CD4-positive, alpha-beta T cell (primary cell): ENCODE measurements at regions not wholly inside any gene's neighbourhood (a gene's known extent, or its start where the extent isn't known, plus 50 kb on each side); places are given as distances from the start of the nearest gene placed in this dataset.

ENCODE experiments used
- ATAC-seq: fragments of 200-7000 bp; cut with Tn5 transposase; one replicate; pipeline ENCODE4 v1.10.0; 2022; ENCODE audit warnings: mild to moderate bottlenecking; ENCODE audit not compliant: poor library complexity
- CTCF ChIA-PET: fragments of 350-600 bp; sonication (Branson Sonifier 250); formaldehyde crosslinking; loops from one replicate; lab custom pipeline; 2021; ENCODE audit warnings: antibody characterized with exemption, inconsistent platforms; lab: Charles Lee
- POLR2A ChIA-PET: fragments of 350-600 bp; sonication (Branson Sonifier 250); formaldehyde crosslinking; loops from one replicate; lab custom pipeline; 2021; ENCODE audit warnings: antibody characterized with exemption, inconsistent platforms; lab: Charles Lee
- DNase-seq, 14 experiments: peaks; one replicate each; pipeline ENCODE4 v3.0.0-alpha.2; 2013 to 2020; ENCODE audit warnings: mixed read lengths in 2 of 14
- H3K27ac ChIP-seq, 2 donors: one replicate each; pipeline versions ENCODE4 v1.5.1 to v1.7.0; 2013; ENCODE audit warnings: low read length in 2 of 2, low read depth in 1 of 2, mild to moderate bottlenecking in 1 of 2
- H3K27me3 ChIP-seq, 2 experiments: 1 replicate in 1 of 2; 2 replicates in 1 of 2; pipeline versions ENCODE4 v1.6.1 to v1.7.0; 2013; ENCODE audit warnings: low read length in 2 of 2, control low read depth in 1 of 2, mild to moderate bottlenecking in 1 of 2, moderate library complexity in 1 of 2; ENCODE audit not compliant: insufficient read depth in 2 of 2, control insufficient read depth in 1 of 2
- H3K36me3 ChIP-seq: one replicate; pipeline ENCODE4 v1.6.1; 2013; ENCODE audit warnings: low read length, control low read depth; ENCODE audit not compliant: insufficient read depth
- H3K4me1 ChIP-seq: one replicate; pipeline ENCODE4 v1.6.1; 2013; ENCODE audit warnings: low read length, control low read depth; ENCODE audit not compliant: insufficient read depth
- H3K4me3 ChIP-seq: one replicate; pipeline ENCODE4 v1.5.1; 2013; ENCODE audit warnings: mild to moderate bottlenecking, low read length, moderate library complexity
- H3K9me3 ChIP-seq, 2 experiments: 1 replicate in 1 of 2; 2 replicates in 1 of 2; pipeline versions ENCODE4 v1.6.1 to v1.7.0; 2013; ENCODE audit warnings: low read length in 2 of 2, mild to moderate bottlenecking in 2 of 2, control low read depth in 1 of 2, moderate library complexity in 1 of 2; ENCODE audit not compliant: control insufficient read depth in 1 of 2, insufficient read depth in 1 of 2
- H3K27ac Mint-ChIP-seq: one replicate; pipeline ENCODE4 v1.8.0; 2020; ENCODE audit warnings: mixed read lengths
- H3K27me3 Mint-ChIP-seq: one replicate; pipeline ENCODE4 v1.8.0; 2021; ENCODE audit warnings: mixed read lengths
- H3K36me3 Mint-ChIP-seq: one replicate; pipeline ENCODE4 v1.8.0; 2021; ENCODE audit warnings: low read depth, mixed read lengths
- H3K4me1 Mint-ChIP-seq: one replicate; pipeline ENCODE4 v1.8.0; 2021; ENCODE audit warnings: low read depth, mixed read lengths
- H3K4me3 Mint-ChIP-seq: one replicate; pipeline ENCODE4 v1.8.0; 2020; ENCODE audit warnings: mild to moderate bottlenecking, mixed read lengths
- H3K9me3 Mint-ChIP-seq: one replicate; pipeline ENCODE4 v1.8.0; 2020; ENCODE audit warnings: mixed read lengths
- CTCF ChIP-seq: fragments of 200-600 bp; IDR thresholded peaks from one replicate; pipeline ENCODE4 v1.8.0; 2022; ENCODE audit warnings: antibody characterized with exemption, mild to moderate bottlenecking
- intact Hi-C, 2 experiments: fragments of 100-400 bp; cut with DNase I in 1 of 2; cut with micrococcal nuclease in 1 of 2; formaldehyde crosslinking; loops; one replicate each; pipeline versions ENCODE4 v1.15.1 to v1.9.0; 2023 to 2025; cut with DNase I, micrococcal nuclease

GRCh38 chr20:50292079-50292590 is 101.5 kb downstream of the CEBPB start:
- intact Hi-C loops, result no loop called here

GRCh38 chr20:50292591-50293283 is 102.1 kb downstream of the CEBPB start:
- DNase-seq, result peak in 2 of 14 experiments; percentile 49 to 59
- Histone ChIP-seq H3K4me3 (no peak overlapping the region), H3K9me3 (no peaks in the 10 kb centered on the region), H3K27me3 (no peaks in the 10 kb centered on the region), H3K27ac (no peak overlapping the region), H3K4me1 (peaks cover 7% of the 10 kb centered on the region), H3K36me3 (no peaks in the 10 kb centered on the region)
- Mint-ChIP-seq H3K9me3 (no peaks in the 10 kb centered on the region), H3K4me1 (peaks cover 3% of the 10 kb centered on the region), H3K36me3 (no peaks in the 10 kb centered on the region), H3K4me3 (no peak overlapping the region), H3K27me3 (peaks cover 5% of the 10 kb centered on the region), H3K27ac (no peak overlapping the region)
- intact Hi-C loops, result no loop called here
- POLR2A ChIA-PET, result no interaction called here
- CTCF ChIA-PET, result no interaction called here
- no peak for ATAC-seq
- TF ChIP-seq CTCF, result no peak

More at GRCh38 chr20:50292079-50292590, 101.5 kb downstream of the CEBPB start:
- TF ChIP-seq CTCF, result no peak
- no peaks in the 10 kb centered on the region for H3K9me3 ChIP-seq
- Mint-ChIP-seq H3K36me3 (no peaks in the 10 kb centered on the region), H3K4me3 (no peak overlapping the region), H3K27ac (no peak overlapping the region), H3K4me1 (no peaks in the 10 kb centered on the region), H3K9me3 (no peaks in the 10 kb centered on the region), H3K27me3 (peaks cover 5% of the 10 kb centered on the region)
- DNase-seq (no peak), ATAC-seq (no peak)
- no peak overlapping the region for H3K27ac ChIP-seq
- CTCF ChIA-PET, result no interaction called here
- peaks cover 1% of the 10 kb centered on the region for H3K4me1 ChIP-seq
- POLR2A ChIA-PET, result no interaction called here
- H3K4me3 ChIP-seq, result no peak overlapping the region
- H3K27me3 ChIP-seq, result no peaks in the 10 kb centered on the region
- H3K36me3 ChIP-seq, result no peaks in the 10 kb centered on the region

GRCh38 chr20:50293284-50294139 is 102.9 kb downstream of the CEBPB start:
- no peak overlapping the region for H3K27ac ChIP-seq
- no peaks in the 10 kb centered on the region for H3K9me3 ChIP-seq
- H3K9me3 Mint-ChIP-seq, result no peaks in the 10 kb centered on the region
- no peak for DNase-seq
- ChIA-PET CTCF (no interaction called here), POLR2A (no interaction called here)
- no peaks in the 10 kb centered on the region for H3K36me3 ChIP-seq
- peaks cover 5% of the 10 kb centered on the region for H3K27me3 Mint-ChIP-seq
- no peak for TF ChIP-seq CTCF
- no peak for ATAC-seq
- peaks cover 8% of the 10 kb centered on the region for H3K4me1 Mint-ChIP-seq
- H3K4me1 ChIP-seq, result peaks cover 7% of the 10 kb centered on the region
- no peak overlapping the region for H3K4me3 Mint-ChIP-seq
- H3K4me3 ChIP-seq, result no peak overlapping the region
- intact Hi-C loops, result no loop called here
- H3K27me3 ChIP-seq, result no peaks in the 10 kb centered on the region
- no peak overlapping the region for H3K27ac Mint-ChIP-seq
- no peaks in the 10 kb centered on the region for H3K36me3 Mint-ChIP-seq
